Fibroblast of peridontal ligament (primary cell): ENCODE measurements at regions not wholly inside any gene's neighbourhood (a gene's known extent, or its start where the extent isn't known, plus 50 kb on each side); places are given as distances from the start of the nearest gene placed in this dataset.

Experiments used
- DNase-seq: peaks from one replicate; pipeline ENCODE4 v3.0.0-alpha.2; 2010; ENCODE audit errors: extremely low read depth

DNA sequence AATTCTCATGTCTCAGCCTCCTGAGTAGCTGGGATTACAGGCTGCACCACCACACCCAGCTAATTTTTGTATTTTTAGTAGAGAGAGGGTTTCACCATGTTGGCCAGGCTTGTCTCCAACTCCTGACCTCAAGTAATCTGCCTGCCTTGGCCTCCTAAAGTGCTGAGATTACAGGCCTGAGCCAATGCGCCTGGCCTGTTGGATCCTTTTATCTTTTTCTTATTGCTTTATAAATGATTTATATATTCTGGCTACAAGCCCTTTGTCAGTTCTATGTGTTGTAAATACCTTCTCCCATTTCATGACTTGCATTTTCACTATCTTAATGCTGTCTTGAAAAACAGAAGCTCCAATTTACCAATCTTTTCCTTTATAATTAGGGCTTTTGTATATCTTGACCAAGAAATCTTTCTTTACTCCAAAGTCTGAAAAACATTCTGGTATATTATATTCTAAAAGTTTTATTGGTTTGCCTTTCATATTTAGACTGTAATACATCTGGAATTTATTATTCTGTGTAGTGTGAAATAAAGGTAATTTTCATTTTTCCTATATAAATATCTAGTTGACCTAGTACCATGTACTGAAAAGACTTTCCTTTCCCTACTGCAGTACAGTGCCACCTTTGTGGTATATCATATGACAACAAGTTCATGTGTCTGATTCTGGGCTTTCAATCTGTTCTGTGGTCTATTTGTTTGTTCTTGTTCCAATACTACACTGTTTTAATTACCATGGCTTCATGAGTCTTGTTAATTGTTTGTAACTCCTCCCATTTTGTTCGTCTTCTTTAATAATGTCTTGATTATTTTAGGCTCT lies 52.9 kb upstream of the RNU6-1 start:
- no peak for DNase-seq

DNA sequence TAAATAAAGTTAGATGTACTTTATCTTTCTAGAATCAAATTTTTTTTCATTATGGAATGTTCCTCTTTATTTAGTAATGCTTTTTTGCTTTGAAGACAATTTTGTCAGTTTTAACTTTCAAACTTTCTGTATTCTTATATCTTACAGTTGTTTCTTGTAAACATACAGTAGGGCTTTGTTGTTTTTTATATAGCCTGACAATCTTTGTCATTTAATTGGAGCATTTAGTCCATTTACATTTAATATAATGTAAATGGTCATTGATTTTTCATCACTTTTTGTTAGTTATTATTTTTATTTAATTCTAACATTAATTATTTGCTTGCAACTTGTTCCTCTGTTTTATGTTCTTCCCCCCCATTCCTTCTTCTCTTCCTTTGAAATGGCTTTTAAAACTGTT lies 55.4 kb upstream of the RNU6-1 start:
- no peak for DNase-seq

GRCh38 chr15:67897646-67898339 lies 57.9 kb upstream of the RNU6-1 start:
- DNase-seq: no peak

- DNase-seq: no peak
Measured at GRCh38 chr15:67899596-67900283, 59.9 kb upstream of the RNU6-1 start.

DNA sequence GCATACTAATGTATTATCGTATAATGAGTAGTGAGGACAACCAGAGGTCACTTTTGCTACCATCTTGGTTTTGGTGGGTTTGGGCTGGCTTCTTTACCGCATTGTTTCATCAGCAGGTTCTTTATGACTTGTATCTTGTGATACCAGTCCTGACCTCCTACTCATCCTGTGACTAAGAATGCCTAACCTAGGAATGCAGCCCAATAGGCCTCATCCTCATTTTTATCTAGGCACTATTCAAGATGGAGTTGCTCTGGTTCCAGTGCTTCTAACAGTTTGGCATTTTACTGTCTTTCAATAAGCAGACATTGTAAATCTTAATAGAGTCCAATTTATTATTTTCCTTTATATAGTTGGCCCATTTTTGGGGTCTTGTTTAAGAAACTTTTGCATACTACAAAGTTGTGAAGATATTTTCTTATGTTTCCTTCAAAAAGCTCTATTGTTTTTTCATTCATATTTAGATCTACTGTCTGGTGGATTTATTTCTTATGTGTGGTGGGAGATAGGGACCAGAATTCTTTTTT lies 60.8 kb upstream of the RNU6-1 start:
- no peak for DNase-seq

DNA sequence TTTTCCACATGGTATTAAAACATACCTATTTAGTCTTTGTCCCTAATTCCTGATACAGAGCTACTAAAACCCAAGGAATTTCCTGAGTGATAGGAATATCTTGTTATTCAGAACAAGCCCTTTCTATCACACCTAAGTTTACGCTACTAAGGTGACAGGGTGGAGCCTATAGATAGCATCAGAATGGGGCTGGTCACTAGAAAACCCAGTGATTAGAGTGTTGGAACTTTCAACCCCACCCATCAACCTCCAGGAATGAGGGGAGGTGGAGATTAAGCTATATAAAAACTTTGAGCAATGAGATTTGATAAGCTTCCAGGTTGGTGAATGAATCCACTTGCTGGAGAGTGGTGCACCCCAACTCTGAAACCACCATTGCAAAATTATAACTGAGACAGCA lies 62.1 kb upstream of the RNU6-1 start:
- no peak for DNase-seq

DNA sequence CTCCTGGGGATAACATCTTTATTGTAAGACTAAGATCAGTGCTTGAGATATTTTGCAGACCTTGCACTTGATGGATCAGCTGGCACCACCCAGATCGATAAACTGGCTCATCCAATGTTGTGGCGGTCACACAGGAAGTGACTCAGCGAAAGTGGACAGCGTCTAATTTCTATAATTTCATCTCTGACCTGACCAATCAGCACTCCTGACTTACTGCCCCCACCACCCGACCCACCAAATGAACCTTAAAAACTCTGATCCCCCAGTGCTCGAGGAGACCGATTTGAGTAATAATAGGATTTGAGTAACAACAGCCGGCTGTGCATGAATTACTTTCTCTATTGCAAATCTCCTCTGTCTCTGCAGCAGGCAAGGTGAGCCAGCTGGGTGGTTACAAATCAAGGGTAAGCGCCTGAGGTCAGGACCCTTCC lies 62.7 kb upstream of the RNU6-1 start:
- DNase-seq: no peak

DNA sequence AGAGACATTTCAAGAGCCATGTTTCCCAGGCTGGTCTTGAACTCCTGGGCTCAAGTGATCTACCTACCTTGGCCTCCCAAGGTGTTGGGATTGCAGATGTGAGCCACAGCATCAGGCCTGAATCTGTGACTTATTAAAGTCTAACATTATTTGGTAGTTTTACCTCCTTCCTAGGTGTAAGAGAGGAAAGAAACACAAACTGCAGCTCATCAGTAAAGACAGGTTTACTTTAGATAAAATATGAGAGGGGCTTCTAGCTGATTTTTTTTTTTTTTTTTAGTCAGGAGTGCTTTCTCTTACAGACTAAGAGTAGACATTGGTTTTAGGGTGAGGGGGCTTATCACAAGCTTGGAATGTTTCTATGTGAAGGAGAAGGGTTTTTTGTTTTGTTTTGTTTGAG lies 63.9 kb upstream of the RNU6-1 start:
- DNase-seq: no peak

- no peak for DNase-seq
Measured at GRCh38 chr15:67905628-67906027, 65.8 kb upstream of the RNU6-1 start.

DNA sequence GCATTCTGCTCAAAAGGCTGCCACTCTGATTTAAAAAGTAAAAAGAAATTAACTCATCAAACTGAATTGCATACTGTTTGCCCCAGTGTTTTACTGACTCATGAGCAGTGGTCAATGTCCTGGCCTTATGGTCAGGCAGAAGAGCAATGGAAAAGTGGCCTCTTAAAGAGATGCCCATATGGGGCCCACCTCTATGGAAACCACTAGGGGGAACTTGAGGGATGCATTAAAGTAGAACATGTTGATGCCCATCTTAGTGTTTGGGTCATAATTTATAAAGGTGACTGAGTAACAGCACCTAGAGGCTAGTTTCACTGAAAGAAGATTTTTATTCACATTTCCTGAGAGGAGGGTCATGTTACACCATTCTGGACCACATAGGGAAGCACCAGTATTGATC lies 66.5 kb upstream of the RNU6-1 start:
- DNase-seq: no peak

GRCh38 chr15:67907184-67907723 lies 67.4 kb upstream of the RNU6-1 start:
- DNase-seq: no peak

DNA sequence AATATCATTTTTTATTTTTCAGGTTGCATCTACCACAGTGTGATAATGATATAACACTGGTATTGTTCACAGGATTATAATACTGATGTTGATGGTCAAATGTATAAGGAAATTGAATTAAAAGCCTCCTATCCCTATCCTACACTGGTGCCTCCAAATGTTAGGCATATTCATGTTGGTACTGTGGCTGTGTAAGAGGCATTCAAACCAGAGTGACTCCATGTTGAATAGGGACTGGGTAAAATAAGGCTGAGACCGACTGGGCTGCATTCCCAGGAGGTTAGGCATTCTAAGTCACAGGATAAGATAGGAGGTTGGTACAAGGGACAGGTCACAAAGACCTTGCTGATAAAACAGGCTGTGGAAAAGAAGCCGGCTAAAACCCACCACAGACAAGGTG lies 68.9 kb upstream of the RNU6-1 start:
- no peak for DNase-seq

- DNase-seq: no peak
Measured at GRCh38 chr15:67911727-67912126, 71.9 kb upstream of the RNU6-1 start.

GRCh38 chr15:67914028-67914427 lies 74.2 kb upstream of the RNU6-1 start:
- DNase-seq: no peak

- DNase-seq: peak; percentile 20
Measured at GRCh38 chr15:67914537-67915460, 75.0 kb upstream of the RNU6-1 start.

- peak; percentile 22 for DNase-seq
Measured at GRCh38 chr15:67915461-67916374, 75.9 kb upstream of the RNU6-1 start.

DNA sequence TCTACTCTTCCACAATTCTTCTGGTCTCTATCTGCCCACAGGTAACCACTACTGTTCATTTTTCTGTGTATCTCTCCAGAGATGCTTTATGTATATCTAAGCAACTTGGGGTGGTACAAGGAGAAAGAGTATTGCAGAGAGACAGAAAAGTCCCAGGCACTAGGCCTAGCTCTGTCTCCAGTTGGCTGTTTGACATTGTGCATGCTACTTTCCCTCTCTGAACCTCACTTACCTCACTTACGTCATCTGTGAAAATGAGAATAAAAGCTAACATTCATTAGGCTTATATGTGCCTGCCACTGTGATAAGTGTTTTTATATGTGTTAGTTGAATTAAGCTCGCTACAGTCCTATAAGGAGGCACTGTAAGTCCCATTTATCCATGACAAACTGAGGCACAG lies 76.7 kb upstream of the RNU6-1 start:
- DNase-seq: no peak

DNA sequence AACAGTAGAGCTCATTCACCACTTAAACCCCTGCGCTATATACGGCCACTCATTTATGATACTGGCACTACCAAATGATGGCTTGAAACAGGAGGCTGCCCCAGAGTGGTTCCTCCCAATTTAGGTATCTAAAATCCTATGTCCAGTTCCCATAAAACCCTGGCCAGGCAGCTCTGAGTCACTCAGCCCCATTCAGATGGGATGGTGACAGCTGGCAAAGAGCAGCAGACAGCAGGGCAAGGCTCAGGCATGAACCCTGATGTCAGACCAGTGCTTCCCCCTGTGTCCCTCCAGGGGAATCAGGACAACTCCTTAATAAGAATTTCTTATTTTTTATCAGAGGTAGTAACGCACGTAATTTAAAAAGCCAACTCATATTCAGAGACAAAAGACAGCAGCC lies 77.2 kb upstream of the RNU6-1 start:
- no peak for DNase-seq

DNA sequence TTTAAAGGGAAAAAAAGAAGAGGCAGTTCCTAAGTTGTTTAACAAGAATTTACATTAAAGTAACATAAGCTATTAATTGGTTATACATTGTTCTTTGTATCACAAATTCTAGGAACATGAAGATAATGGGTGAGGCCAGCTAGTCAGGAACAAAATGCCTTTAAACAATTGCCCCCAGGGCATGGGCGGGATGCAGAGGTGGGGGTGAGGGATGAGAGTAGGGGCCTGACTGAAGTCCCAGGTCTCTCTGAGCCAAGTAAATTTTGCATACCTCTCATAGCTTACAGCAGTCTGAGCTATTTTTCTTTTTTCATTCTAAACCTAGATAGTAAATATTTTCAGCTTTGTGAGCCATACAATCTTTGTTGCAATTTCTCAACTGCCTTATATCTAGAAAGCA lies 77.8 kb upstream of the RNU6-1 start:
- no peak for DNase-seq

GRCh38 chr15:67918205-67918861 lies 78.5 kb upstream of the RNU6-1 start:
- no peak for DNase-seq
